ENCODE measurements at regions not wholly inside any gene's neighbourhood (a gene's known extent, or its start where the extent isn't known, plus 50 kb on each side); places are given as distances from the start of the nearest gene placed in this dataset.

DNA sequence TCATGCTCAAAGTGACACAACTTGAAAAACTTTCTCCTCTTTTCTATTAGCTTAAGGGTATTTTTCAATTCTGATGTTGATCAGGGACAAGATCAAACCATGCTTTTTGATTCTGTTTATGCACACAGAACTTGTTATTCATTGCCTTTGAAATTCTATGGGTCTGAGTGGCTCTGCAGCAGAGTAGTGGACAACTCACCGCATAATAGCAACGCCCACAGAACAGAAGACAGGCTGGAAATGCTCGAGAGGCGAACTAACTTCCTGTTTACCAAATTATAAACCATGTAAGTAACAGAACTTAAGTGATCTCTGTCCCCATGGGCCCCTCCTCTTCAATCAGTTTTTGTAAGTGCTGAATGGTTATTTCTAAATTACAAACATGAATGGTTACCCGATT is 131.2 kb downstream of the CBLN2 start:
- TF ChIP-seq, protein P1, sequence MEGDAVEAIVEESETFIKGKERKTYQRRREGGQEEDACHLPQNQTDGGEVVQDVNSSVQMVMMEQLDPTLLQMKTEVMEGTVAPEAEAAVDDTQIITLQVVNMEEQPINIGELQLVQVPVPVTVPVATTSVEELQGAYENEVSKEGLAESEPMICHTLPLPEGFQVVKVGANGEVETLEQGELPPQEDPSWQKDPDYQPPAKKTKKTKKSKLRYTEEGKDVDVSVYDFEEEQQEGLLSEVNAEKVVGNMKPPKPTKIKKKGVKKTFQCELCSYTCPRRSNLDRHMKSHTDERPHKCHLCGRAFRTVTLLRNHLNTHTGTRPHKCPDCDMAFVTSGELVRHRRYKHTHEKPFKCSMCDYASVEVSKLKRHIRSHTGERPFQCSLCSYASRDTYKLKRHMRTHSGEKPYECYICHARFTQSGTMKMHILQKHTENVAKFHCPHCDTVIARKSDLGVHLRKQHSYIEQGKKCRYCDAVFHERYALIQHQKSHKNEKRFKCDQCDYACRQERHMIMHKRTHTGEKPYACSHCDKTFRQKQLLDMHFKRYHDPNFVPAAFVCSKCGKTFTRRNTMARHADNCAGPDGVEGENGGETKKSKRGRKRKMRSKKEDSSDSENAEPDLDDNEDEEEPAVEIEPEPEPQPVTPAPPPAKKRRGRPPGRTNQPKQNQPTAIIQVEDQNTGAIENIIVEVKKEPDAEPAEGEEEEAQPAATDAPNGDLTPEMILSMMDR (IDR thresholded peaks at IDR 0.05; ENCODE audit: poor library complexity): no peak
- TF ChIP-seq EZH2 (IDR thresholded peaks at IDR 0.05; ENCODE audit: borderline replicate concordance): no peak
